Bronchial epithelial cell (primary cell): ENCODE measurements at regions not wholly inside any gene's neighbourhood (a gene's known extent, or its start where the extent isn't known, plus 50 kb on each side); places are given as distances from the start of the nearest gene placed in this dataset.

ENCODE experiments used
- DNase-seq: peaks from one replicate; pipeline ENCODE4 v3.0.0-alpha.2; 2010; ENCODE audit warnings: low read depth
- FAIRE-seq: peaks from 2 replicates; lab custom pipeline; 2011; peaks lifted over from hg19 to GRCh38; lab: Jason Lieb, UNC
- H3K27me3 ChIP-seq: 2 replicates; pipeline ENCODE4 v1.5.1; 2011; ENCODE audit warnings: low read length; ENCODE audit not compliant: control insufficient read depth, insufficient read depth
- H3K36me3 ChIP-seq: 2 replicates; pipeline ENCODE4 v1.5.1; 2011; ENCODE audit warnings: low read length; ENCODE audit not compliant: control insufficient read depth, insufficient read depth
- H3K4me3 ChIP-seq: 2 replicates; pipeline ENCODE4 v1.5.1; 2011; ENCODE audit warnings: mild to moderate bottlenecking, low read depth, low read length, control low read depth
- CTCF ChIP-seq: IDR thresholded peaks from 2 replicates; pipeline ENCODE4 v1.5.1; 2011; ENCODE audit warnings: mild to moderate bottlenecking, moderate library complexity, low read length, control low read depth, inconsistent platforms; ENCODE audit not compliant: insufficient read depth, severe bottlenecking

GRCh38 chr13:58119351-58119750 is 487.8 kb downstream of the PCDH17 start:
- Histone ChIP-seq H3K36me3 (no peaks in the 10 kb centered on the region), H3K27me3 (no peaks in the 10 kb centered on the region), H3K4me3 (no peak overlapping the region)
- FAIRE-seq (no peak), DNase-seq (peak; percentile 89)
- no peak for TF ChIP-seq CTCF

- no peak for FAIRE-seq
- H3K27me3 ChIP-seq: no peaks in the 10 kb centered on the region
- DNase-seq: no peak
Observed at GRCh38 chr13:58119804-58120203, 488.3 kb downstream of the PCDH17 start.

GRCh38 chr13:58126496-58126895 is 495.0 kb downstream of the PCDH17 start:
- Histone ChIP-seq H3K4me3 (no peak overlapping the region), H3K36me3 (no peaks in the 10 kb centered on the region), H3K27me3 (no peaks in the 10 kb centered on the region)
- no peak for DNase-seq
- no peak for TF ChIP-seq CTCF
- no peak for FAIRE-seq

More at GRCh38 chr13:58119804-58120203, 488.3 kb downstream of the PCDH17 start:
- no peak for TF ChIP-seq CTCF
- no peak overlapping the region for H3K4me3 ChIP-seq
- H3K36me3 ChIP-seq: no peaks in the 10 kb centered on the region

- no peaks in the 10 kb centered on the region for H3K36me3 ChIP-seq
- no peak for TF ChIP-seq CTCF
- no peak overlapping the region for H3K4me3 ChIP-seq
- FAIRE-seq (no peak), DNase-seq (no peak)
- H3K27me3 ChIP-seq: no peaks in the 10 kb centered on the region
Observed at GRCh38 chr13:58134012-58134411, 502.5 kb downstream of the PCDH17 start.

- Histone ChIP-seq H3K4me3 (no peak overlapping the region), H3K36me3 (no peaks in the 10 kb centered on the region), H3K27me3 (no peaks in the 10 kb centered on the region)
- DNase-seq (no peak), FAIRE-seq (no peak)
- no peak for TF ChIP-seq CTCF
Observed at GRCh38 chr13:58134525-58134924, 503.0 kb downstream of the PCDH17 start.

GRCh38 chr13:58142952-58143351 is 511.4 kb downstream of the PCDH17 start:
- FAIRE-seq (no peak), DNase-seq (no peak)
- H3K4me3 ChIP-seq: no peak overlapping the region
- no peak for TF ChIP-seq CTCF
- H3K27me3 ChIP-seq: no peaks in the 10 kb centered on the region
- no peaks in the 10 kb centered on the region for H3K36me3 ChIP-seq
